ENCODE measurements at regions not wholly inside any gene's neighbourhood (a gene's known extent, or its start where the extent isn't known, plus 50 kb on each side); places are given as distances from the start of the nearest gene placed in this dataset.

DNA sequence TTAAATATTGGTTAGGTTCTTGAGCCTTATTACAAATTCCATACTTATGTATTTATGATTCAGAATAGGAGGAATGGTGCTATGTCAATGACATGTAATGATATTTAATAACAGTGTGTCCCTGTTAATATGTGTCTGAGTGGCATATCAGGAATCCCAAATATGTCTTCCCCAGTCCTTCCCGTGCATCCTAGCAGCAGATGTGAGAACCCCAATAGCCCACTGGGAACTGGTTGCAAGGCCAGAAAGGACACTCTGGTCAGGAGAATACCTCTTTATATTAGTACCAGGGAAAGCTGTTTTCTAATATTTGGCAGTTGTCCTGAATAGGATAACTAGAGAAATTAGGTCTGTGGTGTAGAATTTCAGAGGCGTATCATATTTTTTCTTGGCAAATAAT lies 159.1 kb upstream of the PDE7B start:
- TF ChIP-seq, protein P1, sequence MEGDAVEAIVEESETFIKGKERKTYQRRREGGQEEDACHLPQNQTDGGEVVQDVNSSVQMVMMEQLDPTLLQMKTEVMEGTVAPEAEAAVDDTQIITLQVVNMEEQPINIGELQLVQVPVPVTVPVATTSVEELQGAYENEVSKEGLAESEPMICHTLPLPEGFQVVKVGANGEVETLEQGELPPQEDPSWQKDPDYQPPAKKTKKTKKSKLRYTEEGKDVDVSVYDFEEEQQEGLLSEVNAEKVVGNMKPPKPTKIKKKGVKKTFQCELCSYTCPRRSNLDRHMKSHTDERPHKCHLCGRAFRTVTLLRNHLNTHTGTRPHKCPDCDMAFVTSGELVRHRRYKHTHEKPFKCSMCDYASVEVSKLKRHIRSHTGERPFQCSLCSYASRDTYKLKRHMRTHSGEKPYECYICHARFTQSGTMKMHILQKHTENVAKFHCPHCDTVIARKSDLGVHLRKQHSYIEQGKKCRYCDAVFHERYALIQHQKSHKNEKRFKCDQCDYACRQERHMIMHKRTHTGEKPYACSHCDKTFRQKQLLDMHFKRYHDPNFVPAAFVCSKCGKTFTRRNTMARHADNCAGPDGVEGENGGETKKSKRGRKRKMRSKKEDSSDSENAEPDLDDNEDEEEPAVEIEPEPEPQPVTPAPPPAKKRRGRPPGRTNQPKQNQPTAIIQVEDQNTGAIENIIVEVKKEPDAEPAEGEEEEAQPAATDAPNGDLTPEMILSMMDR (IDR thresholded peaks at IDR 0.05; ENCODE audit: insufficient read depth, low read length, poor library complexity, severe bottlenecking): no peak
- TF ChIP-seq EZH2phosphoT487 (conservative IDR thresholded peaks at IDR 0.05; ENCODE audit: low read length): no peak

Data from SU-DHL-6 (cell line).